ENCODE measurements at regions not wholly inside any gene's neighbourhood (a gene's known extent, or its start where the extent isn't known, plus 50 kb on each side); places are given as distances from the start of the nearest gene placed in this dataset.

DNA sequence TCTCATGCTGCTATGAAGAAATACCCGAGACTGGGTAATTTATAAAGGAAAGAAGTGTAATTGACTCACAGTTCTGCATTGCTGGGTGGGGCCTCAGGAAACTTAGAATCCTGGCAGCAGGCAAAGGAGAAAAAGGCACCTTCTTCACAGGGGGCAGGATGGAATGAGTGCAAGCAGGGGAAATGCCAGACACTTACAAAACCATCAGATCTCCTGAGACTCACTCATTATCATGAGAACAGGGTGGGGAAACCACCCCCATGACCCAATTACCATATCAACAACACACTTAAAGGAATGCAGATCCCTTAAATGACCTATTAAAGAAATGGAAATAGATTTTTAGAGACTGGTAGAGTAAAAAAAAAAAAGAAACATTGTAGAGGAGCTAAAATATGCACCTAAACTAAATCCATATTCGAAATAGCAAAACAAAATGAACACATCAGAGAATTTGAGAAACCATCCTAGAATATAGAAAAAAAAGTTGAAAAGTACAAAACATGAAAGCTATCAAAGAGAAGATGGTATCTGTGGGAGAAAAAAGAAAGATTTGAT is 104.3 kb upstream of the UGT8 start:
- TF ChIP-seq, protein P1, sequence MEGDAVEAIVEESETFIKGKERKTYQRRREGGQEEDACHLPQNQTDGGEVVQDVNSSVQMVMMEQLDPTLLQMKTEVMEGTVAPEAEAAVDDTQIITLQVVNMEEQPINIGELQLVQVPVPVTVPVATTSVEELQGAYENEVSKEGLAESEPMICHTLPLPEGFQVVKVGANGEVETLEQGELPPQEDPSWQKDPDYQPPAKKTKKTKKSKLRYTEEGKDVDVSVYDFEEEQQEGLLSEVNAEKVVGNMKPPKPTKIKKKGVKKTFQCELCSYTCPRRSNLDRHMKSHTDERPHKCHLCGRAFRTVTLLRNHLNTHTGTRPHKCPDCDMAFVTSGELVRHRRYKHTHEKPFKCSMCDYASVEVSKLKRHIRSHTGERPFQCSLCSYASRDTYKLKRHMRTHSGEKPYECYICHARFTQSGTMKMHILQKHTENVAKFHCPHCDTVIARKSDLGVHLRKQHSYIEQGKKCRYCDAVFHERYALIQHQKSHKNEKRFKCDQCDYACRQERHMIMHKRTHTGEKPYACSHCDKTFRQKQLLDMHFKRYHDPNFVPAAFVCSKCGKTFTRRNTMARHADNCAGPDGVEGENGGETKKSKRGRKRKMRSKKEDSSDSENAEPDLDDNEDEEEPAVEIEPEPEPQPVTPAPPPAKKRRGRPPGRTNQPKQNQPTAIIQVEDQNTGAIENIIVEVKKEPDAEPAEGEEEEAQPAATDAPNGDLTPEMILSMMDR (IDR thresholded peaks at IDR 0.05; ENCODE audit: poor library complexity) = no peak
- no peak for TF ChIP-seq EZH2 (IDR thresholded peaks at IDR 0.05; ENCODE audit: borderline replicate concordance)

Data from hepatocyte (in vitro differentiated cells).